ENCODE measurements at regions not wholly inside any gene's neighbourhood (a gene's known extent, or its start where the extent isn't known, plus 50 kb on each side); places are given as distances from the start of the nearest gene placed in this dataset.
"Not testable (repeated sequence)": the region's sequence is repeated elsewhere in the genome, so short reads cannot be mapped to it uniquely, and the experiment has no call there.

DNA sequence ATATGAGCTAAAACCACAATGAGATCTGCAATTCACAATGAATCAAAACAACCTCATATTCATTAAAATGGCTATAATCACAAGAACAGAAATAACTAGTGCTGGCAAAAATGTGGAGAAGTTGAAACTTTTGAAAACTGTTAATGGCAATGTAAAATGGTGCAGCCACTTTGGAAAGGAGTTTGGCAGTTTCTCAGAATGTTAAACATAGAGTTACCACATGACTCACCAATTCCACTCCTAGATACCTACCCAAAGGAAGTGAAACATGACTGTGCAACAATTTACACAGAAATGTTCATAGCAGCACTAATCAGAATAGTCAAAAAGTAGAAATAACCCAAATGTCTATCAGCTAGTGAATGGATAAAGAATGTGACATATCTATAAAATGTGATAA, 862.2 kb downstream of the DTWD2 start:
- H3K27ac ChIP-seq = no peak overlapping the region
- no peak for DNase-seq (ENCODE audit: low read depth, low spot score)

GRCh38 chr5:118125687-118126086, 862.7 kb downstream of the DTWD2 start:
- DNase-seq (ENCODE audit: low read depth, low spot score) = no peak
- no peak overlapping the region for H3K27ac ChIP-seq

DNA sequence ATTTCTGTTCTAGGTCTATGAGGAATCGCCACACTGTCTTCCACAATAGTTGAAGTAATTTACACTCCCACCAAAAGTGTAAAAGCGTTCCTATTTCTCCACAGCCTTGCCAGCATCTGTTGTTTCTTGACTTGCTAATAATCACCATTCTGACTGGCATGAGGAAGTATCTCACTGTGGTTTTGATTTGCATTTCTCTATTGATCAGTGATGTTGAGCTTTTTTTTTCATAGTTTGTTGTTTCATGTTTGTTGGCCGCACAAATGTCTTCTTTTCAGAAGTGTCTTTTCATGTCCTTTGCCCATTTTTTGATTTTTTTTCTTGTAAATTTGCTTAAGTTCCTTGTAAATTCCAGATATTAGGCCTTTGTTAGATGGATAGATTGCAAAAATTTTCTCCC, 867.1 kb downstream of the DTWD2 start:
- no peak overlapping the region for H3K27ac ChIP-seq
- no peak for DNase-seq (ENCODE audit: low read depth, low spot score)

- DNase-seq (ENCODE audit: low read depth, low spot score) = no peak
- no peak overlapping the region for H3K27ac ChIP-seq
Observed at GRCh38 chr5:118115791-118116190, 872.6 kb downstream of the DTWD2 start.

- no peak for DNase-seq (ENCODE audit: low read depth, low spot score)
Observed at GRCh38 chr5:118111956-118112355, 876.4 kb downstream of the DTWD2 start.

GRCh38 chr5:118107246-118107645, 881.1 kb downstream of the DTWD2 start:
- DNase-seq (ENCODE audit: low read depth, low spot score); H3K27ac ChIP-seq: not testable (repeated sequence)

More at GRCh38 chr5:118111956-118112355, 876.4 kb downstream of the DTWD2 start:
- no peak overlapping the region for H3K27ac ChIP-seq

DNA sequence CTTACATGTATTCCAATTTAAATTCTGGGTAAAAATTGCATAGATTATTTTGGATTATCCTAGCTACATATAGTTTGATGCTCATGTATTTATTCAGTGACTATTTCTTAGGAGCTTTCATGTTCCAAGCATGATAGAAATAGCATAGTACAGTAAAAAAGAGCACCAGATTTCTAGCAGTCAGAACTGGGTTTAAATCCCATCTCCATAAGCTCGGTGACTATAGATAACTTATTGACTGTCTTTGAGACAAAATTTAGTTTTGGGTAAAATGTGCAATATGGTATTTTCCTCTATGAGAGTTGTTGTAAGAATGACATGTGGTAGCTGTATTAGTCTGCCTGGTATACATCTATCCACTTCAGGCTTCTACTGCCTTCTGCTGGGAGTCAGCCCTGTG, 889.6 kb downstream of the DTWD2 start:
- DNase-seq (ENCODE audit: low read depth, low spot score) = no peak
- no peak overlapping the region for H3K27ac ChIP-seq

DNA sequence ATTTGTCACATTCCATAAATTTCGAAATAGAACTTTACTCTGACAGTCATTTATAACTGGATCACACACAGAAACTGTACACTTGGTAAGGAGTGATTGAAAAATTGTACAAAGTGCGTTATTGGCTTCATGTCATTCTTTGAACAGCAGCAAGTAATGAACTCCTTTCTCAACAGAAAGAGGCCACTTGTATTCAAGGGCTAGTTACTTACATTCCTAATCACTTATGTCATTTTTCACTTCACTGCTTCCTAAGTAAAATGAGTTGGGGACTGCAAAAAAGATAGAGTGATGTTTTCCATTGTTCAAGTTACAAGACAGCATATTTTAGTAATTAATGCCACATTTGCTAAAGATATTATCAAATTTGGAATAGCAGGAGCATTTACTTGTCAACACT, 893.2 kb downstream of the DTWD2 start:
- no peak for DNase-seq (ENCODE audit: low read depth, low spot score)
- no peak overlapping the region for H3K27ac ChIP-seq

DNA sequence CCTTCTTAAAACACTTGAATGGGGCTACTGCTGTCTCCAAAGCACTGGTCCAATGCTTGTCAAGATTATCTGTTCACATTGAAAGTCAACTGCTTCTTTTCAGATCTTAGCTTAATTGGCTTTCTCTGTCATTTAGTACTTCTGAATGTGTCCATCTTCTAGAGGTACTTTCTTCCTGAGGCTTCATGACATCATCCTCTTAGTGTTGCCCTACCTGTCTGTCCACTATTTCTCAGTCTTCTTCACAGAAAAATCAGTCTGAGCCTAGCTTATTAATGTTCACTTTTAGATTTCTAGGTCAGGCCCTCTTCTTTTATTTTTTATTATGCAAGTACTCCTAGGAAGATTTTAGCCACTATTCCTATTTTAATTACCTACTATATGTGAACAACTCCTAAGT, 899.9 kb downstream of the DTWD2 start:
- DNase-seq (ENCODE audit: low read depth, low spot score) = no peak
- no peak overlapping the region for H3K27ac ChIP-seq

DNA sequence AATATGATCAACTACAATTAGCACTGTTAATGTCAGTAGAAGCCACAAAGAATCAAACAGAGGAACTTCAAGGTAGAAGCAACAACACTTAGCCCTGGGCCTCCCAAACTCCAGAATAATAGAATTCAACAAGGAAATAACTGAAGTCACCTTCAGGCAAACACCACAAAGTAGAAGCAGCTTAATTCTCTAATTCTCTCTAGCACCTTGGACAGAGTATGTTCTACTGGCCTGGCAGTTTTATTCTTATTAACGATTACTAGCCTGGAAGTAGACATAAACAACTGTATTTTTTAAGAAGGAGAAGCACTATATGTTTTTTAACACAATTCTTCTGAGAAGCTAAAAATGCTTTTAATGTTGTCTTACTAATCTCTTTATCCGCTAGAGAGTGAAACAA, 911.9 kb downstream of the DTWD2 start:
- DNase-seq (ENCODE audit: low read depth, low spot score) = no peak
- no peak overlapping the region for H3K27ac ChIP-seq

- H3K27ac ChIP-seq = no peak overlapping the region
- DNase-seq (ENCODE audit: low read depth, low spot score) = no peak
Observed at GRCh38 chr5:118070041-118070440, 918.3 kb downstream of the DTWD2 start.

- H3K27ac ChIP-seq = no peak overlapping the region
- no peak for DNase-seq (ENCODE audit: low read depth, low spot score)
Observed at GRCh38 chr5:118069452-118069851, 918.9 kb downstream of the DTWD2 start.

GRCh38 chr5:118068886-118069285, 919.5 kb downstream of the DTWD2 start:
- DNase-seq (ENCODE audit: low read depth, low spot score) = no peak

GRCh38 chr5:118063836-118064235, 924.5 kb downstream of the DTWD2 start:
- H3K27ac ChIP-seq; DNase-seq (ENCODE audit: low read depth, low spot score): not testable (repeated sequence)

More at GRCh38 chr5:118068886-118069285, 919.5 kb downstream of the DTWD2 start:
- H3K27ac ChIP-seq = no peak overlapping the region

DNA sequence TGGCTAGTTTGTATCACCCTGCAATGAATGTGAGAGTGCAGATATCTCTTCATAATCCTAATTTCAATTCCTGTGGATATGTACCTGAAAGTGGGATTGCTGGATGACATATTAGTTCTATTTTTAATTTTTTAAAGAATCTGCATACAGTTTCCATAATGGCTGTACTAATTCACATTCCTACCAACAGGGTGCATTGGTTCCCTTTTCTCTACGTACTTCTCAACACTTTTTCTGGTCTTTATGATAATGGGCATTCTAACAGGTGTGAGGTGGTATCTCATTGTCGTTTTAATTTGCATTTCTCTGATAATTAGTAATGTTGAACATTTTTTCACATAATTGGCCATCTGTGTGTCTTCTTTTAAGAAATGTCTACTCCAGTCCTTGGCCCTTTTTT, 927.5 kb downstream of the DTWD2 start:
- no peak overlapping the region for H3K27ac ChIP-seq
- DNase-seq (ENCODE audit: low read depth, low spot score) = no peak

DNA sequence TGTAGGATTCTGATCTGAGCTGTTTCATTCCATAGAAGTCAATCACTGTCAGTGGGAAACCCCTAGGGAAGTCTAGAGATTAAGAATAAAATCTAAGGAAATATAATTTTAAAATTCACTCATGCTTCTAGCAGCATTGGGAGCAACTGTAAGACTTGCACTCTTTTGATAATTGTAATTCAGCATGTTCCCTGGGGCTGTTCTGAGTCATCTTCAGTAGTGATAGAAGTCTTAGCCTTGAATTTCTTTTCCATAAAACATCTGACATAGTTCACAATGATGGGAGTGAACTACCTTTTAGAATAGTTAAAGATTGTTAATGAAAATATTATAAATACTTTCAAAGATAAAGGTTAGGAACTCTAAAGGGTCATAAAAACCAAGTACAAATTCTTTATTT, 935.8 kb downstream of the DTWD2 start:
- no peak for DNase-seq (ENCODE audit: low read depth, low spot score)
- H3K27ac ChIP-seq = no peak overlapping the region

GRCh38 chr5:118044169-118044568, 944.2 kb downstream of the DTWD2 start:
- no peak for DNase-seq (ENCODE audit: low read depth, low spot score)
- no peak overlapping the region for H3K27ac ChIP-seq

- no peak for DNase-seq (ENCODE audit: low read depth, low spot score)
Observed at GRCh38 chr5:118043531-118043930, 944.8 kb downstream of the DTWD2 start.

DNA sequence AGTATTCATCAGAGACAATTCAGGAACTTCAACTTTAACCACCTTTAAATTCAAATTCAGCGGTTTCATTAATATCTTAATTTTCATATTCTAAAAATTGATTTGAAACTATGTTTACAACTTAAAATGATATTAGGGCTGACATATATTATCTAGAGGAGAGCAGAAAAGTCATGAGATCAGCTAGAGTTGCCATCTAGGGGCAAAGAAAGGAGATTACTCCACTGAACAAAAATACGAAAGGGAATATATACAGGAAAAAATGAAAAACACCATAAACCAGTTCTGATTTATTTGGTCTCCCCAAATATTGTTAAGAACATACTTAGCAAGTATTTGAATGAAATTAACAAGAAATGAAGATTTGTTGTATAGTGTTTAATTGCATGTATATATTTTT, 946.3 kb downstream of the DTWD2 start:
- no peak overlapping the region for H3K27ac ChIP-seq
- no peak for DNase-seq (ENCODE audit: low read depth, low spot score)

More at GRCh38 chr5:118043531-118043930, 944.8 kb downstream of the DTWD2 start:
- no peak overlapping the region for H3K27ac ChIP-seq

- H3K27ac ChIP-seq = no peak overlapping the region
- no peak for DNase-seq (ENCODE audit: low read depth, low spot score)
Observed at GRCh38 chr5:118040496-118040895, 947.9 kb downstream of the DTWD2 start.

DNA sequence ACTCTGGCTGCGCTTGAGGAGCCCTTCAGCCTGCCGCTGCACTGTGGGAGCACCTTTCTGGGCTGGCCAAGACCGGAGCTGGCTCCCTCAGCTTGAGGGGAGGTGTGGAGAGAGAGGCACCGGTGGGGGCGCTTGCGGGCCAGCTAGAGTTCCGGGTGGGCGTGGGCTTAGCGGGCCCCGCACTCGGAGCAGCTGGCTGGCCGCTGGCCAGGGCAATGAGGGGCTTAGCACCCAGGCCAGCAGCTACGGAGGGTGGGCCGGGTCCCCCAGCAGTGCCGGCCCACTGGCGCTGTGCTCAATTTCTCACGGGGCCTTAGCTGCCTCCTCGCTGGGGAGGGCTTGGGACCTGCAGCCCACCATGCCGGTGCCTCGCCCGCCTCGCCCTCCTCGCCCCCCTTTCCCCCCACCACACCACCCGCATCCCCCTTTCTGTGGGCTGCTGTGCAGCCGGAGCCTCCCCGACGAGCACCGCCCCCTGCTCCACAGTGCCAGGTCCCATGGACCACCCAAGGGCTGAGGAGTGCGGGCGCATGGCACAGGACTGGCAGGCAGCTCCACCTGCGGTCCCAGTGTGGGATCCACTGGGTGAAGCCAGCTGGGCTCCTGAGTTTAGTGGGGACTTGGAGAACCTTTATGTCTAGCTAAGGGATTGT, 954.5 kb downstream of the DTWD2 start:
- no peak overlapping the region for H3K27ac ChIP-seq
- no peak for DNase-seq (ENCODE audit: low read depth, low spot score)

GRCh38 chr5:118029807-118030206, 958.5 kb downstream of the DTWD2 start:
- no peak overlapping the region for H3K27ac ChIP-seq
- no peak for DNase-seq (ENCODE audit: low read depth, low spot score)

DNA sequence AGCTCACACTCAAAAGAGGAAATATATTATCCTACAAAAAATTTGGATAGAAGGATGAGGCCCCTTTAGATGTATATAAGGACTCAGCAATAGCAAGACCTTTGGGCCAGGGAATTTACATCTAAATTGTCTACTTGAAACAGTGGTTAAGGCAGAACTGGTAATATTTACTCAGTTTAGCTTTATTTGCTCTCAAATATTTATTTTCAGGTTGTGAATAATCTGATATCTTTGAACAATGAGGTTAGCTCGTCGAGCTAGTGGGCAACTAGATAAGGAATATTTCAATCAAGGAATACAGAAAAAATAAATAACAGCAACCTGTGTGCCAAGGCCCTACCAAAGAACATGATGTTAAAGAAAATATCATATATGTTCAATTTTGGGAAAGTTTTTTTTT, 966.3 kb downstream of the DTWD2 start:
- DNase-seq (ENCODE audit: low read depth, low spot score) = no peak
- no peak overlapping the region for H3K27ac ChIP-seq

All from epithelial cell of prostate (primary cell).